Suprapubic skin (tissue), 3 donors: ENCODE measurements at regions not wholly inside any gene's neighbourhood (a gene's known extent, or its start where the extent isn't known, plus 50 kb on each side); places are given as distances from the start of the nearest gene placed in this dataset.

Experiments
- EP300 ChIP-seq: sonication (generic); formaldehyde crosslinking; IDR thresholded peaks from one replicate; pipeline ENCODE4 v1.6.1; 2017; ENCODE audit warnings: antibody characterized with exemption
- POLR2A ChIP-seq, 2 donors: fragments of 450-650 bp; IDR thresholded peaks; one replicate each; pipeline ENCODE4 v1.6.1; 2017; ENCODE audit warnings: antibody characterized with exemption in 2 of 2, mild to moderate bottlenecking in 2 of 2, moderate library complexity in 2 of 2
- TF ChIP-seq, protein P1 (sequence below), 2 donors: fragments of 200-600 bp in 1 of 2; fragments of 450-650 bp in 1 of 2; sonication (generic) in 1 of 2; IDR thresholded peaks; one replicate each; pipeline ENCODE4 v1.5.1; 2016 to 2019; ENCODE audit warnings: antibody characterized with exemption in 2 of 2, mild to moderate bottlenecking in 1 of 2, moderate library complexity in 1 of 2

DNA sequence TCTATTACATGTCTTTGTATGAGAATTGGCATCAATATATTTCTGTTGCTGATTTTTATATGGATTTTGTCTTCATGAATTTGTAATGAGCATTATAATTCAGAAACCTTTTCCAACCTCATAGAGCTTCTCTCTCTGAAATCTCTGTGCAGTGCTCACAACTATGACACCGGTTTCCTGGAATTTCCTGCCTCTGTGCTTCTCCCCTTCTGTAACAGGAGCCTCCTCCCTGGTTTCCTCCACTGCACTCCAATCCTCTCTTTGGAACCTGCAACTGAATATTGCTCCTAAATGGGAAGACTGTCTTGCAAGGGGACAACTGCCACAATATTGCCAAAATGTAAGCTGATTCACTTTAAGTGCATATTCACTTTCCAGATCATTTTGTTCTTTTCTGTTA lies 1147.9 kb downstream of the UQCRFS1 start:
- TF ChIP-seq POLR2A (IDR thresholded peaks at IDR 0.05): no peak
- TF ChIP-seq, protein P1, sequence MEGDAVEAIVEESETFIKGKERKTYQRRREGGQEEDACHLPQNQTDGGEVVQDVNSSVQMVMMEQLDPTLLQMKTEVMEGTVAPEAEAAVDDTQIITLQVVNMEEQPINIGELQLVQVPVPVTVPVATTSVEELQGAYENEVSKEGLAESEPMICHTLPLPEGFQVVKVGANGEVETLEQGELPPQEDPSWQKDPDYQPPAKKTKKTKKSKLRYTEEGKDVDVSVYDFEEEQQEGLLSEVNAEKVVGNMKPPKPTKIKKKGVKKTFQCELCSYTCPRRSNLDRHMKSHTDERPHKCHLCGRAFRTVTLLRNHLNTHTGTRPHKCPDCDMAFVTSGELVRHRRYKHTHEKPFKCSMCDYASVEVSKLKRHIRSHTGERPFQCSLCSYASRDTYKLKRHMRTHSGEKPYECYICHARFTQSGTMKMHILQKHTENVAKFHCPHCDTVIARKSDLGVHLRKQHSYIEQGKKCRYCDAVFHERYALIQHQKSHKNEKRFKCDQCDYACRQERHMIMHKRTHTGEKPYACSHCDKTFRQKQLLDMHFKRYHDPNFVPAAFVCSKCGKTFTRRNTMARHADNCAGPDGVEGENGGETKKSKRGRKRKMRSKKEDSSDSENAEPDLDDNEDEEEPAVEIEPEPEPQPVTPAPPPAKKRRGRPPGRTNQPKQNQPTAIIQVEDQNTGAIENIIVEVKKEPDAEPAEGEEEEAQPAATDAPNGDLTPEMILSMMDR (IDR thresholded peaks at IDR 0.05): no peak
- no peak for TF ChIP-seq EP300
